Panc1 (cell line): ENCODE measurements at regions not wholly inside any gene's neighbourhood (a gene's known extent, or its start where the extent isn't known, plus 50 kb on each side); places are given as distances from the start of the nearest gene placed in this dataset.

Experiments used
- POLR2AphosphoS5 ChIP-seq: IDR thresholded peaks from 2 replicates; pipeline ENCODE4 v1.6.1; 2012; ENCODE audit warnings: mild to moderate bottlenecking, low read depth, low read length, moderate library complexity
- TF ChIP-seq, protein P1 (sequence below): fragments of 450-650 bp; IDR thresholded peaks from 2 replicates; pipeline ENCODE4 v1.5.1; 2017; ENCODE audit warnings: mild to moderate bottlenecking

GRCh38 chr5:67281874-67282273, 85.3 kb upstream of the CD180 start:
- TF ChIP-seq, protein P1, sequence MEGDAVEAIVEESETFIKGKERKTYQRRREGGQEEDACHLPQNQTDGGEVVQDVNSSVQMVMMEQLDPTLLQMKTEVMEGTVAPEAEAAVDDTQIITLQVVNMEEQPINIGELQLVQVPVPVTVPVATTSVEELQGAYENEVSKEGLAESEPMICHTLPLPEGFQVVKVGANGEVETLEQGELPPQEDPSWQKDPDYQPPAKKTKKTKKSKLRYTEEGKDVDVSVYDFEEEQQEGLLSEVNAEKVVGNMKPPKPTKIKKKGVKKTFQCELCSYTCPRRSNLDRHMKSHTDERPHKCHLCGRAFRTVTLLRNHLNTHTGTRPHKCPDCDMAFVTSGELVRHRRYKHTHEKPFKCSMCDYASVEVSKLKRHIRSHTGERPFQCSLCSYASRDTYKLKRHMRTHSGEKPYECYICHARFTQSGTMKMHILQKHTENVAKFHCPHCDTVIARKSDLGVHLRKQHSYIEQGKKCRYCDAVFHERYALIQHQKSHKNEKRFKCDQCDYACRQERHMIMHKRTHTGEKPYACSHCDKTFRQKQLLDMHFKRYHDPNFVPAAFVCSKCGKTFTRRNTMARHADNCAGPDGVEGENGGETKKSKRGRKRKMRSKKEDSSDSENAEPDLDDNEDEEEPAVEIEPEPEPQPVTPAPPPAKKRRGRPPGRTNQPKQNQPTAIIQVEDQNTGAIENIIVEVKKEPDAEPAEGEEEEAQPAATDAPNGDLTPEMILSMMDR, result no peak
- TF ChIP-seq POLR2AphosphoS5, result no peak
